ENCODE measurements at regions not wholly inside any gene's neighbourhood (a gene's known extent, or its start where the extent isn't known, plus 50 kb on each side); places are given as distances from the start of the nearest gene placed in this dataset.

DNA sequence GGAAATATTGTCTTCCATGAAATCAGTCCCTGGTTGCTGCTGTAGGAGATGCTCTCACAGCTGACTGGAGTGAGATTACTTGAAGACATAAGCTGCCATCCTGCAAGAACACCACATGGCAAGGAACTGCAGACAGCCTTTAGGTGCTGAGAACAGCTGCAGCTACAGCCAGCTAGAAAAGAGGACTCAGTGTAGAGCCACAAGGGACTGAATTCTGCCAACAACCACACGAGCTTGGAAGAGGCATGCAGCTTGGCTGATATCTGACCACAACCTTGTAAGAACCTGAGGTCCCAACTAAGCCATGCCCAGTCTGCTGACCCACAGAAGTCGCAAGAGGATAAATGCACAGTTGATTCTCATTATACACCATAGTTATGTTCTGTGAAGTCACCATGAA is 181.8 kb upstream of the ARL4C start (continued):
- TF ChIP-seq, protein P1, sequence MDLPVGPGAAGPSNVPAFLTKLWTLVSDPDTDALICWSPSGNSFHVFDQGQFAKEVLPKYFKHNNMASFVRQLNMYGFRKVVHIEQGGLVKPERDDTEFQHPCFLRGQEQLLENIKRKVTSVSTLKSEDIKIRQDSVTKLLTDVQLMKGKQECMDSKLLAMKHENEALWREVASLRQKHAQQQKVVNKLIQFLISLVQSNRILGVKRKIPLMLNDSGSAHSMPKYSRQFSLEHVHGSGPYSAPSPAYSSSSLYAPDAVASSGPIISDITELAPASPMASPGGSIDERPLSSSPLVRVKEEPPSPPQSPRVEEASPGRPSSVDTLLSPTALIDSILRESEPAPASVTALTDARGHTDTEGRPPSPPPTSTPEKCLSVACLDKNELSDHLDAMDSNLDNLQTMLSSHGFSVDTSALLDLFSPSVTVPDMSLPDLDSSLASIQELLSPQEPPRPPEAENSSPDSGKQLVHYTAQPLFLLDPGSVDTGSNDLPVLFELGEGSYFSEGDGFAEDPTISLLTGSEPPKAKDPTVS (IDR thresholded peaks at IDR 0.05; ENCODE audit: low read depth, low read length): no peak
- TF ChIP-seq, protein P2, sequence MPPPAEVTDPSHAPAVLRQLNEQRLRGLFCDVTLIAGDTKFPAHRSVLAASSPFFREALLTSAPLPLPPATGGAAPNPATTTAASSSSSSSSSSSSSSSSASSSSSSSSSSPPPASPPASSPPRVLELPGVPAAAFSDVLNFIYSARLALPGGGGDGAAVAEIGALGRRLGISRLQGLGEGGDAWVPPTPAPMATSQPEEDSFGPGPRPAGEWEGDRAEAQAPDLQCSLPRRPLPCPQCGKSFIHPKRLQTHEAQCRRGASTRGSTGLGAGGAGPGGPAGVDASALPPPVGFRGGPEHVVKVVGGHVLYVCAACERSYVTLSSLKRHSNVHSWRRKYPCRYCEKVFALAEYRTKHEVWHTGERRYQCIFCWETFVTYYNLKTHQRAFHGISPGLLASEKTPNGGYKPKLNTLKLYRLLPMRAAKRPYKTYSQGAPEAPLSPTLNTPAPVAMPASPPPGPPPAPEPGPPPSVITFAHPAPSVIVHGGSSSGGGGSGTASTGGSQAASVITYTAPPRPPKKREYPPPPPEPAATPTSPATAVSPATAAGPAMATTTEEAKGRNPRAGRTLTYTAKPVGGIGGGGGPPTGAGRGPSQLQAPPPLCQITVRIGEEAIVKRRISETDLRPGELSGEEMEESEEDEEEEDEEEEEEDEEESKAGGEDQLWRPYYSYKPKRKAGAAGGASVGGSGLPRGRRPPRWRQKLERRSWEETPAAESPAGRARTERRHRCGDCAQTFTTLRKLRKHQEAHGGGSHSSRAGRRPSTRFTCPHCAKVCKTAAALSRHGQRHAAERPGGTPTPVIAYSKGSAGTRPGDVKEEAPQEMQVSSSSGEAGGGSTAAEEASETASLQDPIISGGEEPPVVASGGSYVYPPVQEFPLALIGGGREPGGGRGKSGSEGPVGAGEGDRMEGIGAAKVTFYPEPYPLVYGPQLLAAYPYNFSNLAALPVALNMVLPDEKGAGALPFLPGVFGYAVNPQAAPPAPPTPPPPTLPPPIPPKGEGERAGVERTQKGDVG (CRISPR knock-in tag; IDR thresholded peaks at IDR 0.05): no peak
- TF ChIP-seq, protein P3, sequence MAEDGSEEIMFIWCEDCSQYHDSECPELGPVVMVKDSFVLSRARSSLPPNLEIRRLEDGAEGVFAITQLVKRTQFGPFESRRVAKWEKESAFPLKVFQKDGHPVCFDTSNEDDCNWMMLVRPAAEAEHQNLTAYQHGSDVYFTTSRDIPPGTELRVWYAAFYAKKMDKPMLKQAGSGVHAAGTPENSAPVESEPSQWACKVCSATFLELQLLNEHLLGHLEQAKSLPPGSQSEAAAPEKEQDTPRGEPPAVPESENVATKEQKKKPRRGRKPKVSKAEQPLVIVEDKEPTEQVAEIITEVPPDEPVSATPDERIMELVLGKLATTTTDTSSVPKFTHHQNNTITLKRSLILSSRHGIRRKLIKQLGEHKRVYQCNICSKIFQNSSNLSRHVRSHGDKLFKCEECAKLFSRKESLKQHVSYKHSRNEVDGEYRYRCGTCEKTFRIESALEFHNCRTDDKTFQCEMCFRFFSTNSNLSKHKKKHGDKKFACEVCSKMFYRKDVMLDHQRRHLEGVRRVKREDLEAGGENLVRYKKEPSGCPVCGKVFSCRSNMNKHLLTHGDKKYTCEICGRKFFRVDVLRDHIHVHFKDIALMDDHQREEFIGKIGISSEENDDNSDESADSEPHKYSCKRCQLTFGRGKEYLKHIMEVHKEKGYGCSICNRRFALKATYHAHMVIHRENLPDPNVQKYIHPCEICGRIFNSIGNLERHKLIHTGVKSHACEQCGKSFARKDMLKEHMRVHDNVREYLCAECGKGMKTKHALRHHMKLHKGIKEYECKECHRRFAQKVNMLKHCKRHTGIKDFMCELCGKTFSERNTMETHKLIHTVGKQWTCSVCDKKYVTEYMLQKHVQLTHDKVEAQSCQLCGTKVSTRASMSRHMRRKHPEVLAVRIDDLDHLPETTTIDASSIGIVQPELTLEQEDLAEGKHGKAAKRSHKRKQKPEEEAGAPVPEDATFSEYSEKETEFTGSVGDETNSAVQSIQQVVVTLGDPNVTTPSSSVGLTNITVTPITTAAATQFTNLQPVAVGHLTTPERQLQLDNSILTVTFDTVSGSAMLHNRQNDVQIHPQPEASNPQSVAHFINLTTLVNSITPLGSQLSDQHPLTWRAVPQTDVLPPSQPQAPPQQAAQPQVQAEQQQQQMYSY (CRISPR knock-in tag; IDR thresholded peaks at IDR 0.05): no peak
